SK-N-SH treated with all-trans-retinoic acid at 6 μM for 48 hours (cell line): ENCODE measurements at regions not wholly inside any gene's neighbourhood (a gene's known extent, or its start where the extent isn't known, plus 50 kb on each side); places are given as distances from the start of the nearest gene placed in this dataset.

Experiments used
- ATAC-seq: fragments of 200-7000 bp; cut with Tn5 transposase; 3 replicates; pipeline ENCODE4 v1.9.1; 2020; ENCODE audit warnings: mild to moderate bottlenecking, moderate library complexity
- ARNTL ChIP-seq: fragments of 450-650 bp; formaldehyde crosslinking; IDR thresholded peaks from 2 replicates; pipeline ENCODE4 v1.5.0; 2020; ENCODE audit warnings: low read depth, mild to moderate bottlenecking, moderate library complexity, borderline replicate concordance
- BACH2 ChIP-seq: fragments of 250-450 bp; sonication (Bioruptor Pico); IDR thresholded peaks from 2 replicates; pipeline ENCODE4 v1.9.0; 2021; ENCODE audit warnings: mild to moderate bottlenecking, borderline replicate concordance
- CSDC2 ChIP-seq: fragments of 250-450 bp; sonication (Bioruptor Pico); IDR thresholded peaks from 2 replicates; pipeline ENCODE4 v1.5.0; 2020; ENCODE audit warnings: mild to moderate bottlenecking, moderate library complexity
- ESRRG ChIP-seq: fragments of 250-450 bp; sonication (Bioruptor Pico); IDR thresholded peaks from 2 replicates; pipeline ENCODE4 v1.6.1; 2021; ENCODE audit warnings: mild to moderate bottlenecking
- GLIS3 ChIP-seq: fragments of 250-450 bp; sonication (Bioruptor Pico); IDR thresholded peaks from 2 replicates; pipeline ENCODE4 v1.5.0; 2020; ENCODE audit warnings: mild to moderate bottlenecking, moderate library complexity
- ISL1 ChIP-seq: fragments of 250-450 bp; sonication (Bioruptor Pico); IDR thresholded peaks from 2 replicates; pipeline ENCODE4 v2.1.2; 2022; ENCODE audit warnings: mild to moderate bottlenecking, moderate library complexity
- OSR1 ChIP-seq: fragments of 250-450 bp; sonication (Bioruptor Pico); IDR thresholded peaks from 2 replicates; pipeline ENCODE4 v1.8.0; 2022; ENCODE audit warnings: moderate library complexity, mild to moderate bottlenecking, inconsistent platforms
- PPARA ChIP-seq: fragments of 250-450 bp; sonication (Bioruptor Pico); IDR thresholded peaks from 2 replicates; pipeline ENCODE4 v1.5.0; 2020; ENCODE audit warnings: mild to moderate bottlenecking, borderline replicate concordance
- RARB ChIP-seq: fragments of 250-450 bp; sonication (Bioruptor Pico); IDR thresholded peaks from 2 replicates; pipeline ENCODE4 v1.8.0; 2021; ENCODE audit warnings: mild to moderate bottlenecking, moderate library complexity
- SNAI2 ChIP-seq: fragments of 250-450 bp; sonication (Bioruptor Pico); IDR thresholded peaks from 2 replicates; pipeline ENCODE4 v1.5.0; 2020; ENCODE audit warnings: mild to moderate bottlenecking, moderate library complexity
- TCF4 ChIP-seq: fragments of 250-450 bp; sonication (Bioruptor Pico); IDR thresholded peaks from 2 replicates; pipeline ENCODE4 v1.8.0; 2021; ENCODE audit warnings: mild to moderate bottlenecking, moderate library complexity, borderline replicate concordance
- ZFP3 ChIP-seq: fragments of 250-450 bp; sonication (Bioruptor Pico); IDR thresholded peaks from 2 replicates; pipeline ENCODE4 v1.5.0; 2020; ENCODE audit warnings: mild to moderate bottlenecking, moderate library complexity
- ZFP30 ChIP-seq: fragments of 450-650 bp; formaldehyde crosslinking; IDR thresholded peaks from 2 replicates; pipeline ENCODE4 v1.5.0; 2022; ENCODE audit warnings: mild to moderate bottlenecking, moderate library complexity
- ZNF565 ChIP-seq: fragments of 450-650 bp; formaldehyde crosslinking; conservative IDR thresholded peaks from 2 replicates; pipeline ENCODE4 v1.5.0; 2020; ENCODE audit warnings: low read depth, mild to moderate bottlenecking, moderate library complexity
- ZNF70 ChIP-seq: fragments of 450-650 bp; formaldehyde crosslinking; IDR thresholded peaks from 2 replicates; pipeline ENCODE4 v1.5.0; 2020; ENCODE audit warnings: mild to moderate bottlenecking, moderate library complexity
- ZNF8 ChIP-seq: fragments of 450-650 bp; formaldehyde crosslinking; IDR thresholded peaks from 2 replicates; pipeline ENCODE4 v1.5.0; 2020; ENCODE audit warnings: mild to moderate bottlenecking, moderate library complexity
- TF ChIP-seq, protein P1 (sequence below): fragments of 250-450 bp; sonication (Bioruptor Pico); IDR thresholded peaks from 2 replicates; pipeline ENCODE4 v1.5.1; 2020; ENCODE audit warnings: low read depth, mild to moderate bottlenecking, moderate library complexity
- TF ChIP-seq, protein P2 (sequence below): fragments of 250-450 bp; sonication (Bioruptor Pico); IDR thresholded peaks from 2 replicates; pipeline ENCODE4 v1.8.0; 2020; ENCODE audit warnings: mild to moderate bottlenecking, moderate library complexity, borderline replicate concordance
- TF ChIP-seq, protein P3 (sequence below): fragments of 250-450 bp; sonication (Bioruptor Pico); IDR thresholded peaks from 2 replicates; pipeline ENCODE4 v1.5.1; 2021; ENCODE audit warnings: mild to moderate bottlenecking, moderate library complexity
- TF ChIP-seq, protein P4 (sequence below): fragments of 250-450 bp; sonication (Bioruptor Pico); IDR thresholded peaks from 2 replicates; pipeline ENCODE4 v1.5.0; 2020; ENCODE audit warnings: mild to moderate bottlenecking, moderate library complexity
- TF ChIP-seq, protein P5 (sequence below): fragments of 250-450 bp; sonication (Bioruptor Pico); IDR thresholded peaks from 2 replicates; pipeline ENCODE4 v1.8.0; 2021; ENCODE audit warnings: low read depth, mild to moderate bottlenecking, moderate library complexity, borderline replicate concordance

DNA sequence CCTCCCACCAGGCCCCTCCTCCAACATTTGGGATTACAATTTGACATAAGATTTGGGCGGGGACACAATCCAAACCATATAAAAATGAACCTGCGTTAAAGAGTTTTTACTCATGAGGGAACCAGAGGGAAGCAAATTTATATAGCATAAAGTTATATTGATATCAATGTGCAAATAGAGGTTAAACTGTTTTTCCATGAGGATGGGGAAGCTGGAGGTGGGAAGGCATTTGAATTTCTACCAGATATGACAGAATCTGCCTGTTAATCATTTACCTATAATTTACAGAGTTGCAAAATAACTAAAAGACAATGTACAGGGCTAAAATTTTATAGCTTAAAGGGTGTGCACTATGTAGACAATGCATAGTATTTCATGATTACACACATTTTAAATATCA lies 322.0 kb upstream of the FKBP1C start:
- TF ChIP-seq GLIS3 (no peak), ZNF565 (CRISPR knock-in tag) (no peak), ZFP30 (CRISPR knock-in tag) (no peak), CSDC2 (CRISPR knock-in tag) (no peak), ZFP3 (CRISPR knock-in tag) (no peak), ZNF70 (CRISPR knock-in tag) (no peak), ZNF8 (CRISPR knock-in tag) (no peak), BACH2 (CRISPR knock-in tag) (no peak), RARB (CRISPR knock-in tag) (no peak), ARNTL (CRISPR knock-in tag) (no peak), TCF4 (no peak), ISL1 (CRISPR knock-in tag) (no peak), OSR1 (no peak)
- TF ChIP-seq, protein P1, sequence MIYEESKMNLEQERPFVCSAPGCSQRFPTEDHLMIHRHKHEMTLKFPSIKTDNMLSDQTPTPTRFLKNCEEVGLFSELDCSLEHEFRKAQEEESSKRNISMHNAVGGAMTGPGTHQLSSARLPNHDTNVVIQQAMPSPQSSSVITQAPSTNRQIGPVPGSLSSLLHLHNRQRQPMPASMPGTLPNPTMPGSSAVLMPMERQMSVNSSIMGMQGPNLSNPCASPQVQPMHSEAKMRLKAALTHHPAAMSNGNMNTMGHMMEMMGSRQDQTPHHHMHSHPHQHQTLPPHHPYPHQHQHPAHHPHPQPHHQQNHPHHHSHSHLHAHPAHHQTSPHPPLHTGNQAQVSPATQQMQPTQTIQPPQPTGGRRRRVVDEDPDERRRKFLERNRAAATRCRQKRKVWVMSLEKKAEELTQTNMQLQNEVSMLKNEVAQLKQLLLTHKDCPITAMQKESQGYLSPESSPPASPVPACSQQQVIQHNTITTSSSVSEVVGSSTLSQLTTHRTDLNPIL: no peak
- TF ChIP-seq, protein P2, sequence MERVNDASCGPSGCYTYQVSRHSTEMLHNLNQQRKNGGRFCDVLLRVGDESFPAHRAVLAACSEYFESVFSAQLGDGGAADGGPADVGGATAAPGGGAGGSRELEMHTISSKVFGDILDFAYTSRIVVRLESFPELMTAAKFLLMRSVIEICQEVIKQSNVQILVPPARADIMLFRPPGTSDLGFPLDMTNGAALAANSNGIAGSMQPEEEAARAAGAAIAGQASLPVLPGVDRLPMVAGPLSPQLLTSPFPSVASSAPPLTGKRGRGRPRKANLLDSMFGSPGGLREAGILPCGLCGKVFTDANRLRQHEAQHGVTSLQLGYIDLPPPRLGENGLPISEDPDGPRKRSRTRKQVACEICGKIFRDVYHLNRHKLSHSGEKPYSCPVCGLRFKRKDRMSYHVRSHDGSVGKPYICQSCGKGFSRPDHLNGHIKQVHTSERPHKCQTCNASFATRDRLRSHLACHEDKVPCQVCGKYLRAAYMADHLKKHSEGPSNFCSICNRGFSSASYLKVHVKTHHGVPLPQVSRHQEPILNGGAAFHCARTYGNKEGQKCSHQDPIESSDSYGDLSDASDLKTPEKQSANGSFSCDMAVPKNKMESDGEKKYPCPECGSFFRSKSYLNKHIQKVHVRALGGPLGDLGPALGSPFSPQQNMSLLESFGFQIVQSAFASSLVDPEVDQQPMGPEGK: no peak
- TF ChIP-seq, protein P3, sequence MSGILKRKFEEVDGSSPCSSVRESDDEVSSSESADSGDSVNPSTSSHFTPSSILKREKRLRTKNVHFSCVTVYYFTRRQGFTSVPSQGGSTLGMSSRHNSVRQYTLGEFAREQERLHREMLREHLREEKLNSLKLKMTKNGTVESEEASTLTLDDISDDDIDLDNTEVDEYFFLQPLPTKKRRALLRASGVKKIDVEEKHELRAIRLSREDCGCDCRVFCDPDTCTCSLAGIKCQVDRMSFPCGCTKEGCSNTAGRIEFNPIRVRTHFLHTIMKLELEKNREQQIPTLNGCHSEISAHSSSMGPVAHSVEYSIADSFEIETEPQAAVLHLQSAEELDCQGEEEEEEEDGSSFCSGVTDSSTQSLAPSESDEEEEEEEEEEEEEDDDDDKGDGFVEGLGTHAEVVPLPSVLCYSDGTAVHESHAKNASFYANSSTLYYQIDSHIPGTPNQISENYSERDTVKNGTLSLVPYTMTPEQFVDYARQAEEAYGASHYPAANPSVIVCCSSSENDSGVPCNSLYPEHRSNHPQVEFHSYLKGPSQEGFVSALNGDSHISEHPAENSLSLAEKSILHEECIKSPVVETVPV (CRISPR knock-in tag): no peak
- TF ChIP-seq, protein P4, sequence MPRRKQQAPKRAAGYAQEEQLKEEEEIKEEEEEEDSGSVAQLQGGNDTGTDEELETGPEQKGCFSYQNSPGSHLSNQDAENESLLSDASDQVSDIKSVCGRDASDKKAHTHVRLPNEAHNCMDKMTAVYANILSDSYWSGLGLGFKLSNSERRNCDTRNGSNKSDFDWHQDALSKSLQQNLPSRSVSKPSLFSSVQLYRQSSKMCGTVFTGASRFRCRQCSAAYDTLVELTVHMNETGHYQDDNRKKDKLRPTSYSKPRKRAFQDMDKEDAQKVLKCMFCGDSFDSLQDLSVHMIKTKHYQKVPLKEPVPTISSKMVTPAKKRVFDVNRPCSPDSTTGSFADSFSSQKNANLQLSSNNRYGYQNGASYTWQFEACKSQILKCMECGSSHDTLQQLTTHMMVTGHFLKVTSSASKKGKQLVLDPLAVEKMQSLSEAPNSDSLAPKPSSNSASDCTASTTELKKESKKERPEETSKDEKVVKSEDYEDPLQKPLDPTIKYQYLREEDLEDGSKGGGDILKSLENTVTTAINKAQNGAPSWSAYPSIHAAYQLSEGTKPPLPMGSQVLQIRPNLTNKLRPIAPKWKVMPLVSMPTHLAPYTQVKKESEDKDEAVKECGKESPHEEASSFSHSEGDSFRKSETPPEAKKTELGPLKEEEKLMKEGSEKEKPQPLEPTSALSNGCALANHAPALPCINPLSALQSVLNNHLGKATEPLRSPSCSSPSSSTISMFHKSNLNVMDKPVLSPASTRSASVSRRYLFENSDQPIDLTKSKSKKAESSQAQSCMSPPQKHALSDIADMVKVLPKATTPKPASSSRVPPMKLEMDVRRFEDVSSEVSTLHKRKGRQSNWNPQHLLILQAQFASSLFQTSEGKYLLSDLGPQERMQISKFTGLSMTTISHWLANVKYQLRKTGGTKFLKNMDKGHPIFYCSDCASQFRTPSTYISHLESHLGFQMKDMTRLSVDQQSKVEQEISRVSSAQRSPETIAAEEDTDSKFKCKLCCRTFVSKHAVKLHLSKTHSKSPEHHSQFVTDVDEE: no peak
- TF ChIP-seq, protein P5, sequence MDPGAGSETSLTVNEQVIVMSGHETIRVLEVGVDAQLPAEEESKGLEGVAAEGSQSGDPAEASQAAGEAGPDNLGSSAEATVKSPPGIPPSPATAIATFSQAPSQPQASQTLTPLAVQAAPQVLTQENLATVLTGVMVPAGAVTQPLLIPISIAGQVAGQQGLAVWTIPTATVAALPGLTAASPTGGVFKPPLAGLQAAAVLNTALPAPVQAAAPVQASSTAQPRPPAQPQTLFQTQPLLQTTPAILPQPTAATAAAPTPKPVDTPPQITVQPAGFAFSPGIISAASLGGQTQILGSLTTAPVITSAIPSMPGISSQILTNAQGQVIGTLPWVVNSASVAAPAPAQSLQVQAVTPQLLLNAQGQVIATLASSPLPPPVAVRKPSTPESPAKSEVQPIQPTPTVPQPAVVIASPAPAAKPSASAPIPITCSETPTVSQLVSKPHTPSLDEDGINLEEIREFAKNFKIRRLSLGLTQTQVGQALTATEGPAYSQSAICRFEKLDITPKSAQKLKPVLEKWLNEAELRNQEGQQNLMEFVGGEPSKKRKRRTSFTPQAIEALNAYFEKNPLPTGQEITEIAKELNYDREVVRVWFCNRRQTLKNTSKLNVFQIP (CRISPR knock-in tag): no peak

DNA sequence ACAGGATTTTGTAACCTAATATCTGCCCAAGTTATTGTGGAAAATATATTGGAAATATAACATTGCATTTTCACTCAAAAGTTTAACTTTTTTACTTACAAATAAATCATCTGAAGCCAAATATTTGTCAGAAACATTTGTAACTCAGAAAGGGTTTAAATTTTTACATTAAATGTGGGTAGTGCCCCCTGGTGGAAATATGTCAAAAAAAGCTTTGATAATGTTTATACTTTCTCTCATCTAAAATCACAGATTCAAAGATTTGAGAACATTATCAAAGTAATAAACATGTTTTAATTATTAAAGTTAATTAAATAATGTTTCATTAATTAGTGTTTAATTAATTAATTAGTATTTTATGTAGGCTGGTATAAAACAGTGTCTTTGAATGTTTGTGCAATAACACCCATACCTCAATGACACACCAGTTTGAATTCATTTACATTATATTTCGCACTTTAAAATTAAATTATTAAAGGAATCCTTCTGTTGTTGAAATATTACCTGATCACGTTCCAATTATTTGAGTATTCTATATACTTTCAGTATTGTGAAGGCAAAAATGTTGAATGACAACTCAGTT lies 320.1 kb upstream of the FKBP1C start:
- TF ChIP-seq, protein P3 (CRISPR knock-in tag): no peak
- TF ChIP-seq, protein P4: no peak
- TF ChIP-seq ZFP3 (CRISPR knock-in tag): no peak
- TF ChIP-seq RARB (CRISPR knock-in tag): no peak
- TF ChIP-seq ZFP30 (CRISPR knock-in tag): no peak
- no peak for TF ChIP-seq ZNF70 (CRISPR knock-in tag)
- TF ChIP-seq OSR1: no peak
- TF ChIP-seq ZNF565 (CRISPR knock-in tag): no peak
- no peak for TF ChIP-seq GLIS3
- TF ChIP-seq PPARA (CRISPR knock-in tag): no peak
- TF ChIP-seq, protein P2: no peak
- TF ChIP-seq ESRRG: no peak
- TF ChIP-seq BACH2 (CRISPR knock-in tag): no peak
- TF ChIP-seq ISL1 (CRISPR knock-in tag): no peak
- no peak for TF ChIP-seq SNAI2 (CRISPR knock-in tag)
- TF ChIP-seq, protein P1: no peak
- TF ChIP-seq CSDC2 (CRISPR knock-in tag): no peak
- TF ChIP-seq TCF4: no peak
- TF ChIP-seq, all 23 proteins: peak for 0
- no peak for ATAC-seq

More for the DNA sequence above, 322.0 kb upstream of the FKBP1C start:
- no peak for ATAC-seq
